Muscle layer of colon (tissue), 2 donors: ENCODE measurements at regions not wholly inside any gene's neighbourhood (a gene's known extent, or its start where the extent isn't known, plus 50 kb on each side); places are given as distances from the start of the nearest gene placed in this dataset.
"Not testable (repeated sequence)": the region's sequence is repeated elsewhere in the genome, so short reads cannot be mapped to it uniquely, and the experiment has no call there.

Experiments used
- H3K27ac ChIP-seq: one replicate; pipeline ENCODE4 v1.7.0; 2013; ENCODE audit warnings: low read depth, mild to moderate bottlenecking, low read length, moderate library complexity
- H3K27me3 ChIP-seq, 2 donors: one replicate each; pipeline ENCODE4 v1.7.0; 2013; ENCODE audit warnings: low read length in 2 of 2, mild to moderate bottlenecking in 2 of 2; ENCODE audit not compliant: insufficient read depth in 2 of 2, control insufficient read depth in 1 of 2
- H3K36me3 ChIP-seq: one replicate; pipeline ENCODE4 v1.7.0; 2013; ENCODE audit warnings: mild to moderate bottlenecking, low read length; ENCODE audit not compliant: insufficient read depth
- H3K4me1 ChIP-seq: one replicate; pipeline ENCODE4 v1.7.0; 2013; ENCODE audit warnings: mild to moderate bottlenecking, low read length; ENCODE audit not compliant: insufficient read depth
- H3K4me3 ChIP-seq, 2 donors: one replicate each; pipeline ENCODE4 v1.7.0; 2013; ENCODE audit warnings: low read length in 2 of 2, low read depth in 1 of 2, mild to moderate bottlenecking in 1 of 2, moderate library complexity in 1 of 2
- H3K9ac ChIP-seq: one replicate; pipeline ENCODE4 v1.7.0; 2013; ENCODE audit warnings: low read length
- H3K9me3 ChIP-seq: one replicate; pipeline ENCODE4 v1.7.0; 2013; ENCODE audit warnings: mild to moderate bottlenecking, low read length
- donor health status: abdominal sarcoma.
- donor health status: Adenocarcinoma of cecum.

DNA sequence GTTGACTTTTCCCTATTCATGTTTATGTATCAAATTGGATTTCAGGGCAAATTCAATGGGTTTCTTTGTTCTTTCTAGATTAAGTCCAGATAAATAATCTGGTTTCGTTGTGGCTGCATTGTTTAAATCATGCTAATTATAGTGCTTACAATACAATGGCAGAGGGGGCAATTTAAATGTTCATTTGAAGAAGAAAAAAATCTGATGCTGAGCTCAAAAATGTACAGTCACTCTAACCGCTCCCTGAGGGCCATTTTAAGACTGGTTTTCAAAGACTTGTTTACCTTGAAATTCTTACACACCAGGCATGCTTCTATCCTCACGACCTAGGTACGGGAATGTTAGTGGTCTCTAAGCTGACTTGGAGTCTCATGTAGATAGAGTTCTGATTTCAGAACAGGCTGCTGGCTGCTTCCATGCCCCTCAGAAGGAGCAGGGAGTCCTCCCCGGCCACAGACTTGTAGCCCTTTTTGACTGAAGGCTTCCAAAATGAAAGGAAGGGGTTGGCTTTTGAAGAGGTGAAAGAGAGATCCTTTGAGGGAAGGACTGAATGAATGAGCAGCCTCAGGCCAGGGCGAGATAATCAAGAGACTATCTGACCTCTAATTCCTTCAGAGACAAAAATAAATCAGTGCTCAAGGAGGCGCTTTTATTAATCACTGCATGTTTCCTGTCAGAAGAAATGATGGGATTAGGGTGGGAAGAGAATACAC is 86.1 kb upstream of the ZNF217 start:
- peaks cover 12% of the 10 kb centered on the region for H3K4me1 ChIP-seq
- H3K9ac ChIP-seq, result no peak overlapping the region
- H3K27ac ChIP-seq, result no peak overlapping the region
- no peaks in the 10 kb centered on the region for H3K27me3 ChIP-seq
- H3K36me3 ChIP-seq, result no peaks in the 10 kb centered on the region
- no peaks in the 10 kb centered on the region for H3K9me3 ChIP-seq
- no peak overlapping the region for H3K4me3 ChIP-seq

DNA sequence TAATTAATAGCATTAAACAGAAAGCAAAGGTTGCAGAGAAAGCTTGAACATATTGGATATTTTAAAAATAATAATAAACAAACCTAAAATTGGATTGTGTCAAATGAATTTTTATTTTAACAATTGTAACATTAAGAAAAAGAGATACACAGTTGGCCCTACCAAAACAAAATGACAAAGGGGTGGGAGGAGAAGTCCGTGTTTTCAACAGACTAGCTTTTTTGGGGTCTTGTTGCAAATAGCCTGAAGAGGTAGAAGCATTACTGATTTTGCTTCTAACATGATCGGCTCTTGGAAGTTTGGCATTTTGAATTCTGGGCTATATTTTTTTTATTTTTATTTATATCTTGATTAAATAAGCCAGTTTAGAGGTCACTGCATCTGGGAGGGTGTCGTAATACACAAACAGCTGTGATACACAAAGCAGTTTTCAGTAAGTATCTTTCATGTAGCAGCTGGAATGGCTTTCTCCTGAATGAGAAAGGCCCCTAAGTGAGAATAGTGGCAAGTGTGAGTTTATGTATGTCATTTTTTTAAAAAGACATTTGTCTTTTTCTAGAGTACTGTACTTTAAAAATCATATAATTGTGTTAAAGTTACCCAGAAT is 85.5 kb upstream of the ZNF217 start:
- peaks cover 12% of the 10 kb centered on the region for H3K4me1 ChIP-seq

DNA sequence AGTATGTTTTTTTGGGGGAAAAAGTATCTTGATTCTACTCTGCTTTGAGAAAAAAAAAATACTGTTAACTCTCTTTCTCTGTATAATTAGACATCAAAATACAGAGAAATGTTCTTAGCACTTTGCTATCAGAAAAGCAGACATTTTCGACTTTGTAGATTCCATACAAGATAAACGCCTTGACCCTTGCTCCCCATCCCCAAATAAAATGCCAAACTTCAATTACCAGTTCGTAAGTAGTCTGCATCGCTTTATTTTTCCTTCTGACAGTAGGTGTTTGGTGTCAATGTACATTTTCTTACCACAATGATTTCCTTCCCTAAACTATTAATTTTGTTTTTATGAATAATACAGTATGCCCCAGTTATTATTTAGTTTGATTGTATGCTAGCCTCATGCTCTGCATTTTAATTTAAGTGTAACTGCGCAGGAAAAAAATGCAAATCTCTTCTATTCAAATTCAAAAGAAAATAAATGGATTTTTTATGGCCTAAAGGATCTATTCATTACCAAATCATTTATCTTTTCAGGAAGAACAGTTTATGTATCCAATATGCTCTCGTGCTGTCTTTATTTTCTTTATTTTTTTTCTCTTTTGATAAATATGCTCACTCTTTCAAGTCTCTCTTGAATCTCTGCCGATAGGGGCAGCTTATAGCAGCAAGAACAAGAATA is 84.8 kb upstream of the ZNF217 start:
- Histone ChIP-seq H3K4me3 (no peak overlapping the region), H3K4me1 (peaks cover 12% of the 10 kb centered on the region), H3K36me3 (no peaks in the 10 kb centered on the region), H3K9ac (no peak overlapping the region), H3K27me3 (no peaks in the 10 kb centered on the region), H3K9me3 (no peaks in the 10 kb centered on the region), H3K27ac (no peak overlapping the region)

More for the DNA sequence above, 85.5 kb upstream of the ZNF217 start:
- Histone ChIP-seq H3K36me3 (no peaks in the 10 kb centered on the region), H3K27me3 (no peaks in the 10 kb centered on the region), H3K4me3 (no peak overlapping the region), H3K9ac (no peak overlapping the region), H3K27ac (no peak overlapping the region), H3K9me3 (no peaks in the 10 kb centered on the region)

DNA sequence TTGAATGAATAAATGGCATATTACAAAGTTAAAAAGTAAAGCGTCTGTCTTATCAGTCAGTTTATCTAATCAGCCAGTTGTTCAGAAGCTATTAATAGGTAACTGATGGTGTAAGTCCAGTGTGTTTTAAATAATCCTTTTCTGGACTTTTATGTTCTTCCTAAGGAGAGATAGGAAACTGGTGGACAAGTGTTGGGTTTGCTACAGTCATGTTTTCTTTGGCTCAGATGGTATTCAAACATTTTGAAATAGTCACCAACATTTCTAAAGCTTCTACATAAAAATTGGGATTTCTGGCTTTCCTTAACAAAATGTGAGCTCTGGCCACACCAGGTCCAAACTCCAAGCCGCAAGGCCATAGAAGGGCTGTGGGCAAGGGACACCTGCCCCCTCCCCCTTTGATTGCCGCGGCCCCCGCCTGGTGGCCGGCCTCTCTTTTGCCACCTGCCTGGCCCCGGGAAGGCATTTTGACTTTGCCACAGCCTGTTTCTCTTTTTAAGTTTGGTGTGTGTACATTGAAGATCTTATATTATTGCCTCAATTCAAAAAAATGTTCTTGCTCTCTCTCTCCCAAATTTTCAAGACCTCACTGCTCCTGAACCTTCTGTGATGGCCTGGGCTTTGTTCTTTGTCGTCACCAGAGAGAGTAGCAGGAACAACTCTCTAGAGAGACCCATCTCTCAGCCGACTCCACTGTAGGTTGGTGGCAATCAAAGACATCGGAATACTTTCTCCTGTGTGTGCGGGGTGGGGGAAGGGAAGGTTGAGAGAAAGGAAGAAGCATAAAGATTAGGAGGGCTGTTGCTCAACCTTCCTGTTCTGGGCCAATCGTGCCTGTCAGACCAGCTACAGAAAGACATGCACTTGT is 84.0 kb upstream of the ZNF217 start:
- no peaks in the 10 kb centered on the region for H3K9me3 ChIP-seq
- no peak overlapping the region for H3K9ac ChIP-seq
- H3K4me3 ChIP-seq, result no peak overlapping the region
- no peaks in the 10 kb centered on the region for H3K27me3 ChIP-seq
- no peaks in the 10 kb centered on the region for H3K36me3 ChIP-seq
- H3K27ac ChIP-seq, result no peak overlapping the region
- peaks cover 12% of the 10 kb centered on the region for H3K4me1 ChIP-seq

DNA sequence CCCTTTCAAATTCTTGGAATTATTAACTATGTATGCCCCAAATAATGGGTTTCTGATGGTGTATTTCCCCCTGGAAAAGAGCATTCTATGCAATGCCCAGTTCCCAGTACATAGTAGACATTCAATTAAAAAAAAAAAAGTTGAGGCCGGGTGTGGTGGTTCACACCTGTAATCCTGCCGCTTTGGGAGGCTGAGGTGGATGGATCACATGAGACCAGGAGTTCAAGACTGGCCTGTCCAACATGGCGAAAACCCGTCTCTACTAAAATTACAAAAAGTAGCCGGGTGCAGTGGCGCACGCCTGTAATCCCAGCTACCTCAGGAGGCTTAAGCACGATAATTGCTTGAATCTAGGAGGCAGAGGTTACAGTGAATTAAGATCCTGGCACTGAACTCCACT is 83.3 kb upstream of the ZNF217 start:
- Histone ChIP-seq H3K36me3 (no peaks in the 10 kb centered on the region), H3K4me1 (peaks cover 12% of the 10 kb centered on the region), H3K9me3 (no peaks in the 10 kb centered on the region), H3K9ac (no peak overlapping the region), H3K4me3 (no peak overlapping the region), H3K27ac (no peak overlapping the region), H3K27me3 (no peaks in the 10 kb centered on the region)

DNA sequence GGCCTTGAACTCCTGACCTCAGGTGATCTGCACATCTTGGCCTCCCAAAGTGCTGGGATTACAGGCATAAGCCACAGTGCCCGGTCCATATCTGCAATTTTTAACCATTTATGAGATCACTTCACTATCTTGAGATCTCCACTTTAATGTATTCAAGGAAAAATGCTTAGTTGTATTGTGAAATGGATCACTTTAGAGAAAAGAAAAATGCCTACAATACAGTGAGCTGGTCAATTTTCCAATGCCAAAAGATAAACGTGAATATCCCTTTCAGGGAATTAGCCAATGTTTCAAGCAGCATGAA is 82.8 kb upstream of the ZNF217 start:
- Histone ChIP-seq H3K4me3 (no peak overlapping the region), H3K9ac (no peak overlapping the region), H3K36me3 (no peaks in the 10 kb centered on the region), H3K27me3 (no peaks in the 10 kb centered on the region), H3K9me3 (no peaks in the 10 kb centered on the region), H3K4me1 (peaks cover 12% of the 10 kb centered on the region), H3K27ac (no peak overlapping the region)

DNA sequence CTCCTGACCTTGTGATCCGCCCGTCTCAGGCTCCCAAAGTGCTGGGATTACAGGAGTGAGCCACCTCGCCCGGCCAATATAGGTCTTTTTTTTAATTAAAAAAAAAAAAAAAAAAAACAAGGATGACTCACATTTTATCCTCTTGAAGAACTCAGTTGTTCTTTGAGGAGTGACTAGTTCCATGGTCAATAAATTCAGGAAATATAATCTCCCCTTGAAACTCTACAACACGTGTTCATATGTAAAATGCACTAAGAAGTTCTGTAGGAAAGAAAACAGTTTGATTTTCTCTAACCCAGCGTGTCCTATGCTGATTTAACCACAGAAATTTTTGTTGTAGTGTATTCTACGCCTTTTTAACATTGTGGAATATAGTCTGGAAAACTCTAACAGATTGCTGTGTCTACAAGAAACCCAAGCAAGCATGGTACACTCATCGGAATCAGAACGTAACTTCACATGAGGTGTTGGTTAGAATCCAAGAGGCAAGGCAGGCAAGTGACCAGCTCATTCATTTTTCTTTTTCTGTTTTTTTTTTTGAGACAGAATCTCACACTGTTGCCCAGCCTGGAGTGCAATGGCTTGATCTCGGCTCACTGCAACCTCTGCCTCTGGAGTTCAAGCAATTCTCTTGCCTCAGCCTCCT is 79.0 kb upstream of the ZNF217 start:
- Histone ChIP-seq H3K27ac (no peak overlapping the region), H3K9ac (no peak overlapping the region), H3K27me3 (no peaks in the 10 kb centered on the region), H3K9me3 (no peaks in the 10 kb centered on the region), H3K36me3 (no peaks in the 10 kb centered on the region), H3K4me1 (peaks cover under 1% of the 10 kb centered on the region), H3K4me3 (no peak overlapping the region)

DNA sequence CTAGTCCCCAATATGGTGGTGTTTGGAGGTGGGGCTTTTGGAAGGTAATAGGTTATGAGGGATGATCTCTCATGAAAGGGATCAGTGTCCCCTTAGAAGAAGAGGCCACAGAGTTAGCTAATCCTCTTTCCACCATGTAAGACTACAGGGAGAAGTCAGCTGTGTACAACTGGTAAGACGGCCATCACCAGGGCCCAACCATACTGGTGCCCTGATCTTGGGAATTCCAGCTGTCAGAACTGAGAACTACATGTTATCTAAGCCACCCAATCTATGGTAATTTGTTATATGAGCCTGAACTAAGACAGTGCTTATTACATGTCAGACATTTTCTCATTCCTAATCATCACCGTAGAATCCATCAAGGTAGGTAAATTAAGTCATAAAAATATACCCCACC is 77.7 kb upstream of the ZNF217 start:
- Histone ChIP-seq H3K4me3 (no peak overlapping the region), H3K36me3 (no peaks in the 10 kb centered on the region), H3K4me1 (no peaks in the 10 kb centered on the region), H3K27me3 (no peaks in the 10 kb centered on the region), H3K9me3 (no peaks in the 10 kb centered on the region), H3K9ac (no peak overlapping the region), H3K27ac (no peak overlapping the region)

DNA sequence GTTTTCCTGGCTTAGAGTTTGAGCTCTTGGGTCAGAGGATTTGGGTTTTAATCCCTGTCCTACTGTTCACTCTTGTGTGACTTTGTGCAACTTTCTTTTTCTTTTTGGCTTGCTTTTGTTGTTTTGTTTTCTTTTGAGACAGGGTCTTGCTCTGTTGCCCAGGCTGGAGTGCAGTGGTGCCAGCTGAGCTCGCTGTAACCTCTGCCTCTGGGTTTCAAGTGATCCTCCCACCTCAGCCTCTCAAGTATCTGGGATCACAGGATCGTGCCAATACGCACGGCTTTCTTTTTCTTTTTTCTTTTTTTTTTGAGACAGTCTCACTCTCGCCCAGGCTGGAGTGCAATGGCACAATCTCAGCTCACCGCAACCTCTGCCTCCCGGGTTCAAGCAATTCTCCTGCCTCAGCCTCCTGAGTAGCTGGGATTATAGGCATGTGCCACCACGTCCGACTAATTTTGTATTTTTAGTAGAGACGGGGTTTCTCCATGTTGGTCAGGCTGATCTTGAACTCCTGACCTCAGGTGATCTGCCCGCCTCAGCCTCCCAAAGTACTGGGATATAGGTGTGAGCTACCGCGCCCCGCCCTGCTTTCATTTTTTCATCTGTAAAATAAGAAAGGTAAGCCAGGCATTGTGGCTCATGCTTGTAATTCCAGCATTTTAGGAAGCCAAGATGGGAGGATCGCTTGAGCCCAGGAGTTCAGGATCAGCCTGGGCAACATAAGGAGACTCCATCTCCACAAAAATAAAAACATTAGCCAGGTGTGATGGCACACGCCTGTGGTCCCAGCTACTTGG is 76.1 kb upstream of the ZNF217 start:
- H3K4me3 ChIP-seq, H3K9ac ChIP-seq, H3K27ac ChIP-seq, H3K4me1 ChIP-seq, H3K27me3 ChIP-seq, H3K9me3 ChIP-seq, H3K36me3 ChIP-seq: not testable (repeated sequence)

DNA sequence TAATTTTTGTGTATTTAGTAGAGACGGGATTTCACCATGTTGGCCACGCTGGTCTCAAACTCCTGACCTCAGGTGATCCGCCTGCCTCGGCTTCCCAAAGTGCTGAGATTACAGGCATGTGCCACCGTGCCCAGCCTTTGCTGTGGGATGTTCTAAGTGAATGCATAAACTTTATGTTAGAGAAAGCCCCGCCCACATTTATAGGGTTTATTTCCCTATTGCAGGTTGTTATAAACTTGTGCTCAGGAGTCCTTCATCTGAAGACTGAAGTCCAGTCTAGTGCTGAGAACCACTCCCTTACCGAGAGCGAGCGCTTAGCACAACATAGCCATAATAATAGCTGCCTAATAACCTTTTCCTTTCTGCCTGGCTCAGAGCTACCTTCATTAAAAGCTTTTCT is 75.4 kb upstream of the ZNF217 start:
- H3K9ac ChIP-seq, result no peak overlapping the region

More for the DNA sequence above, 75.4 kb upstream of the ZNF217 start:
- Histone ChIP-seq H3K4me3 (no peak overlapping the region), H3K36me3 (no peaks in the 10 kb centered on the region), H3K27ac (no peak overlapping the region), H3K27me3 (no peaks in the 10 kb centered on the region), H3K4me1 (no peaks in the 10 kb centered on the region), H3K9me3 (no peaks in the 10 kb centered on the region)
